Ureter (tissue), 1 donor: ENCODE measurements at regions not wholly inside any gene's neighbourhood (a gene's known extent, or its start where the extent isn't known, plus 50 kb on each side); places are given as distances from the start of the nearest gene placed in this dataset.
"Not testable (repeated sequence)": the region's sequence is repeated elsewhere in the genome, so short reads cannot be mapped to it uniquely, and the experiment has no call there.

ENCODE experiments used
- DNase-seq: peaks from one replicate; pipeline ENCODE4 v3.0.0-alpha.2; 2020; ENCODE audit warnings: low spot score
- donor health status: DM: yes; HTN: yes; CAD: no.

- no peak for DNase-seq
Measured at GRCh38 chr5:164098531-164098930, 593.1 kb downstream of the MAT2B start.

GRCh38 chr5:164098979-164099378 lies 593.6 kb downstream of the MAT2B start:
- no peak for DNase-seq

GRCh38 chr5:164115420-164115819 lies 610.0 kb downstream of the MAT2B start:
- DNase-seq = no peak

GRCh38 chr5:164119806-164120447 lies 614.5 kb downstream of the MAT2B start:
- no peak for DNase-seq

- no peak for DNase-seq
Measured at GRCh38 chr5:164127527-164127926, 622.1 kb downstream of the MAT2B start.

GRCh38 chr5:164132358-164132757 lies 626.9 kb downstream of the MAT2B start:
- no peak for DNase-seq

GRCh38 chr5:164137095-164137494 lies 631.7 kb downstream of the MAT2B start:
- DNase-seq = no peak

- DNase-seq = no peak
Measured at GRCh38 chr5:164139423-164139822, 634.0 kb downstream of the MAT2B start.

GRCh38 chr5:164145458-164145857 lies 640.0 kb downstream of the MAT2B start:
- DNase-seq = no peak

- no peak for DNase-seq
Measured at GRCh38 chr5:164146223-164146622, 640.8 kb downstream of the MAT2B start.

- DNase-seq = no peak
Measured at GRCh38 chr5:164148292-164148691, 642.9 kb downstream of the MAT2B start.

- DNase-seq = not testable (repeated sequence)
Measured at GRCh38 chr5:164152539-164152938, 647.1 kb downstream of the MAT2B start.

- no peak for DNase-seq
Measured at GRCh38 chr5:164153469-164154172, 648.2 kb downstream of the MAT2B start.

GRCh38 chr5:164170814-164171213 lies 665.4 kb downstream of the MAT2B start:
- DNase-seq = no peak

- DNase-seq = no peak
Measured at GRCh38 chr5:164175083-164175482, 669.7 kb downstream of the MAT2B start.

- DNase-seq = no peak
Measured at GRCh38 chr5:164179406-164179805, 674.0 kb downstream of the MAT2B start.

GRCh38 chr5:164181604-164182003 lies 676.2 kb downstream of the MAT2B start:
- no peak for DNase-seq

GRCh38 chr5:164184158-164184557 lies 678.7 kb downstream of the MAT2B start:
- no peak for DNase-seq

- DNase-seq = no peak
Measured at GRCh38 chr5:164185000-164185399, 679.6 kb downstream of the MAT2B start.

GRCh38 chr5:164186550-164186949 lies 681.1 kb downstream of the MAT2B start:
- no peak for DNase-seq

- DNase-seq = no peak
Measured at GRCh38 chr5:164187785-164188184, 682.4 kb downstream of the MAT2B start.

- no peak for DNase-seq
Measured at GRCh38 chr5:164188733-164189148, 683.3 kb downstream of the MAT2B start.

GRCh38 chr5:164191240-164191639 lies 685.8 kb downstream of the MAT2B start:
- no peak for DNase-seq

- no peak for DNase-seq
Measured at GRCh38 chr5:164202338-164202737, 696.9 kb downstream of the MAT2B start.
